ENCODE measurements at regions not wholly inside any gene's neighbourhood (a gene's known extent, or its start where the extent isn't known, plus 50 kb on each side); places are given as distances from the start of the nearest gene placed in this dataset.

DNA sequence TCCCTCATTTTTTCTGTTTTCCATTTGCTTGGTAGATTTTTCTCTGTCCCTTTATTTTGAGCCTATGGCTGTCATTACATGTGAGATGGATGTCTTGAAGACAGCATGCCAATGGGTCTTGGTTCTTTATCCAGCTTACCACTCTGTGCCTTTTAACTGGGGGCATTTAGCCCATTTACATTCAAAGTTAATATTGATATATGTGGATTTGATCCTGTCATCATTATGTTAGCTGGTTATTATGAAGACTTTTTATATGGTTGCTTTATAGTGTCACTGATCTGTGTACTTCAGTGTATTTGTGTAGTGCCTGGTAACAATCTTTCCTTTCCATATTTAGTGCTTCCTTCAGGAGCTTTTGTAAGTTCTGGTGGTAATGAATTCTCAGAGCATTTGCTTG, 89.3 kb upstream of the UNC5B start:
- H3K9me3 ChIP-seq (ENCODE audit: control insufficient read depth in 5 of 5, low read length in 5 of 5): peaks cover 0 to 21% (median 11%) of the 10 kb centered on the region in 5 donors
- H3K9ac ChIP-seq (ENCODE audit: low read length in 5 of 5): no peak overlapping the region
- H3K4me3 ChIP-seq (ENCODE audit: low read depth in 1 of 5, low read length in 5 of 5): no peak overlapping the region
- no peak overlapping the region for H3K27ac ChIP-seq (ENCODE audit: low read depth, low read length)
- no peaks in the 10 kb centered on the region for H3K36me3 ChIP-seq (ENCODE audit: control insufficient read depth in 5 of 5, insufficient read depth in 5 of 5, low read length in 5 of 5)
- H3K27me3 ChIP-seq (ENCODE audit: control insufficient read depth in 5 of 5, insufficient read depth in 4 of 5, low read length in 5 of 5): peaks cover 0 to 17% (median 6%) of the 10 kb centered on the region in 5 donors
- peaks cover 0 to 4% (median 0%) of the 10 kb centered on the region in 5 donors for H3K4me1 ChIP-seq (ENCODE audit: control insufficient read depth in 5 of 5, insufficient read depth in 5 of 5, low read length in 5 of 5)

GRCh38 chr10:71124921-71125748, 87.2 kb upstream of the UNC5B start:
- H3K27ac ChIP-seq (ENCODE audit: low read depth, low read length): no peak overlapping the region
- H3K4me1 ChIP-seq (ENCODE audit: control insufficient read depth in 5 of 5, insufficient read depth in 5 of 5, low read length in 5 of 5): peaks cover 0 to 12% (median 0%) of the 10 kb centered on the region in 5 donors
- no peak overlapping the region for H3K9ac ChIP-seq (ENCODE audit: low read length in 5 of 5)
- H3K36me3 ChIP-seq (ENCODE audit: control insufficient read depth in 5 of 5, insufficient read depth in 5 of 5, low read length in 5 of 5): no peaks in the 10 kb centered on the region
- peaks cover 0 to 17% (median 6%) of the 10 kb centered on the region in 5 donors for H3K27me3 ChIP-seq (ENCODE audit: control insufficient read depth in 5 of 5, insufficient read depth in 4 of 5, low read length in 5 of 5)
- peaks cover 0 to 11% (median 0%) of the 10 kb centered on the region in 5 donors for H3K9me3 ChIP-seq (ENCODE audit: control insufficient read depth in 5 of 5, low read length in 5 of 5)
- no peak overlapping the region for H3K4me3 ChIP-seq (ENCODE audit: low read depth in 1 of 5, low read length in 5 of 5)

DNA sequence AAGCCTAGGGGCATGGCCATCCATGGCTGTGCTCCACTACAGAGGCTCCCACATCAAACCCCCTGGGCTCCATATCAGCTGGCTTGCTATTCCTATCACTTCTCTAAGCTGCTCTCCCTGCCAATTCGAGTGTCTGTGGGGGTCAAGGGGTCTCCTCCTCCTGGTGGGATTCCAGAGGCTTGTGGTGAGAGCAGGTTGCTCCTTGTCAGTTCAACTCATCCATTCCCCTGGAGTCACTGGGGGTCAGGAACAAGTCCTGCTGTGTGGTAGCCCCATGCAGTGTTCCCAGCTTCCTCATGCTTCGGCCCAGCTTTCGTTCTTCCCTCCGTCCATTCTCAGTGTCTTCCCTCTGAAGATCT, 86.6 kb upstream of the UNC5B start:
- Histone ChIP-seq H3K4me1 (ENCODE audit: control insufficient read depth in 5 of 5, insufficient read depth in 5 of 5, low read length in 5 of 5) (peaks cover 0 to 12% (median 0%) of the 10 kb centered on the region in 5 donors), H3K9ac (ENCODE audit: low read length in 5 of 5) (no peak overlapping the region), H3K36me3 (ENCODE audit: control insufficient read depth in 5 of 5, insufficient read depth in 5 of 5, low read length in 5 of 5) (no peaks in the 10 kb centered on the region), H3K27ac (ENCODE audit: low read depth, low read length) (no peak overlapping the region), H3K9me3 (ENCODE audit: control insufficient read depth in 5 of 5, low read length in 5 of 5) (peaks cover 0 to 6% (median 0%) of the 10 kb centered on the region in 5 donors), H3K4me3 (ENCODE audit: low read depth in 1 of 5, low read length in 5 of 5) (no peak overlapping the region), H3K27me3 (ENCODE audit: control insufficient read depth in 5 of 5, insufficient read depth in 4 of 5, low read length in 5 of 5) (peaks cover 0 to 18% (median 6%) of the 10 kb centered on the region in 5 donors)

DNA sequence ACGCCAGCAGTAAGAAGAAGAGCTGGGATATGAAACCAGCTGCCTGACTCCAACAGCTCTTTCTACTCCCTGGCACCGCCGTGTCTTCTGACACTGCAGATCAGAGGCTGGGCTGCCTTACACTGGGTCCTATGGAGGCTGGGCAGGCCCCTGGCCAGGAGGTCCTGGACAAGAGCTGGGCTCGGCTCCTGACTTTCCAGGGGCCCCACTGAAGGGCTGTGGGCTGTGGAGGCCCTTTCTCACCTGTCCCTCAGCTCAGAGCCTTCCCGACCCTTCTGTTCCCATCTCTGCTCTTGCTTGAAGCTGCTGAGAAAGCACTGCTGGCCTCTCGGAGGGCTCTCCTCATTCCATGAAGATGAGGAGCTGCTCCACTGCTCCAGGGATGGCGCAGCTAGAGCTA, 85.9 kb upstream of the UNC5B start:
- Histone ChIP-seq H3K4me1 (ENCODE audit: control insufficient read depth in 5 of 5, insufficient read depth in 5 of 5, low read length in 5 of 5) (peaks cover 0 to 12% (median 0%) of the 10 kb centered on the region in 5 donors), H3K9ac (ENCODE audit: low read length in 5 of 5) (no peak overlapping the region), H3K9me3 (ENCODE audit: control insufficient read depth in 5 of 5, low read length in 5 of 5) (peaks cover 0 to 6% (median 0%) of the 10 kb centered on the region in 5 donors), H3K4me3 (ENCODE audit: low read depth in 1 of 5, low read length in 5 of 5) (no peak overlapping the region), H3K27ac (ENCODE audit: low read depth, low read length) (no peak overlapping the region), H3K36me3 (ENCODE audit: control insufficient read depth in 5 of 5, insufficient read depth in 5 of 5, low read length in 5 of 5) (no peaks in the 10 kb centered on the region), H3K27me3 (ENCODE audit: control insufficient read depth in 5 of 5, insufficient read depth in 4 of 5, low read length in 5 of 5) (peaks cover 0 to 21% (median 9%) of the 10 kb centered on the region in 5 donors)

- no peak overlapping the region for H3K27ac ChIP-seq (ENCODE audit: low read depth, low read length)
- peaks cover 0 to 26% (median 16%) of the 10 kb centered on the region in 5 donors for H3K27me3 ChIP-seq (ENCODE audit: control insufficient read depth in 5 of 5, insufficient read depth in 4 of 5, low read length in 5 of 5)
- no peaks in the 10 kb centered on the region for H3K36me3 ChIP-seq (ENCODE audit: control insufficient read depth in 5 of 5, insufficient read depth in 5 of 5, low read length in 5 of 5)
Measured at GRCh38 chr10:71127104-71127503, 85.3 kb upstream of the UNC5B start.

GRCh38 chr10:71127773-71128172, 84.6 kb upstream of the UNC5B start:
- no peak overlapping the region for H3K9ac ChIP-seq (ENCODE audit: low read length in 5 of 5)
- H3K36me3 ChIP-seq (ENCODE audit: control insufficient read depth in 5 of 5, insufficient read depth in 5 of 5, low read length in 5 of 5): no peaks in the 10 kb centered on the region
- peaks cover 0 to 32% (median 17%) of the 10 kb centered on the region in 5 donors for H3K27me3 ChIP-seq (ENCODE audit: control insufficient read depth in 5 of 5, insufficient read depth in 4 of 5, low read length in 5 of 5)
- peaks cover 0 to 6% (median 0%) of the 10 kb centered on the region in 5 donors for H3K9me3 ChIP-seq (ENCODE audit: control insufficient read depth in 5 of 5, low read length in 5 of 5)
- H3K27ac ChIP-seq (ENCODE audit: low read depth, low read length): no peak overlapping the region
- H3K4me1 ChIP-seq (ENCODE audit: control insufficient read depth in 5 of 5, insufficient read depth in 5 of 5, low read length in 5 of 5): peaks cover 0 to 12% (median 3%) of the 10 kb centered on the region in 5 donors
- H3K4me3 ChIP-seq (ENCODE audit: low read depth in 1 of 5, low read length in 5 of 5): no peak overlapping the region

More at GRCh38 chr10:71127104-71127503, 85.3 kb upstream of the UNC5B start:
- peaks cover 0 to 12% (median 0%) of the 10 kb centered on the region in 5 donors for H3K4me1 ChIP-seq (ENCODE audit: control insufficient read depth in 5 of 5, insufficient read depth in 5 of 5, low read length in 5 of 5)
- peaks cover 0 to 6% (median 0%) of the 10 kb centered on the region in 5 donors for H3K9me3 ChIP-seq (ENCODE audit: control insufficient read depth in 5 of 5, low read length in 5 of 5)
- no peak overlapping the region for H3K9ac ChIP-seq (ENCODE audit: low read length in 5 of 5)
- no peak overlapping the region for H3K4me3 ChIP-seq (ENCODE audit: low read depth in 1 of 5, low read length in 5 of 5)

- H3K27ac ChIP-seq (ENCODE audit: low read depth, low read length): no peak overlapping the region
- peaks cover 4 to 32% (median 17%) of the 10 kb centered on the region in 5 donors for H3K27me3 ChIP-seq (ENCODE audit: control insufficient read depth in 5 of 5, insufficient read depth in 4 of 5, low read length in 5 of 5)
- H3K36me3 ChIP-seq (ENCODE audit: control insufficient read depth in 5 of 5, insufficient read depth in 5 of 5, low read length in 5 of 5): no peaks in the 10 kb centered on the region
- no peak overlapping the region for H3K9ac ChIP-seq (ENCODE audit: low read length in 5 of 5)
- H3K4me1 ChIP-seq (ENCODE audit: control insufficient read depth in 5 of 5, insufficient read depth in 5 of 5, low read length in 5 of 5): peaks cover 0 to 12% (median 3%) of the 10 kb centered on the region in 5 donors
- no peak overlapping the region for H3K4me3 ChIP-seq (ENCODE audit: low read depth in 1 of 5, low read length in 5 of 5)
- no peaks in the 10 kb centered on the region for H3K9me3 ChIP-seq (ENCODE audit: control insufficient read depth in 5 of 5, low read length in 5 of 5)
Measured at GRCh38 chr10:71128311-71128980, 83.9 kb upstream of the UNC5B start.

DNA sequence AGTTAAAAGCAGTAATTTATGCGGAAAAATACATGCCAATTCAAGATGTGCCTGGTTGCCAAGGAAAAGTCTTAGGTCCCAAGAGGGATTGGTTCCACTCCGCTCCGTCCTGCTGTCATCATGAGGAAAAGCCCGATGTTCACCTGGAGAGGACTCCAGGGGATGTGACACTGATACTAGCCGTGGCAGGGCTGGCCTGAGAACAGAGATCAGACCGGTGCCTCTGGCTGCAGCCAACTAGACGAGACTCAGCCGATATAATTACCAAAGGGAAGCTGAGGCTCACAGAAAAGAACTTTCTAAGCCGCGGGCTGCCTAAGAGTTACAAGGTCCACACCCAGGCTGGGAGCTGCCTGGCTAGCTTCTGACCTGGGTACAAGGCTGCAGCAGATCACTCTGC, 81.3 kb upstream of the UNC5B start:
- no peak overlapping the region for H3K9ac ChIP-seq (ENCODE audit: low read length in 5 of 5)

DNA sequence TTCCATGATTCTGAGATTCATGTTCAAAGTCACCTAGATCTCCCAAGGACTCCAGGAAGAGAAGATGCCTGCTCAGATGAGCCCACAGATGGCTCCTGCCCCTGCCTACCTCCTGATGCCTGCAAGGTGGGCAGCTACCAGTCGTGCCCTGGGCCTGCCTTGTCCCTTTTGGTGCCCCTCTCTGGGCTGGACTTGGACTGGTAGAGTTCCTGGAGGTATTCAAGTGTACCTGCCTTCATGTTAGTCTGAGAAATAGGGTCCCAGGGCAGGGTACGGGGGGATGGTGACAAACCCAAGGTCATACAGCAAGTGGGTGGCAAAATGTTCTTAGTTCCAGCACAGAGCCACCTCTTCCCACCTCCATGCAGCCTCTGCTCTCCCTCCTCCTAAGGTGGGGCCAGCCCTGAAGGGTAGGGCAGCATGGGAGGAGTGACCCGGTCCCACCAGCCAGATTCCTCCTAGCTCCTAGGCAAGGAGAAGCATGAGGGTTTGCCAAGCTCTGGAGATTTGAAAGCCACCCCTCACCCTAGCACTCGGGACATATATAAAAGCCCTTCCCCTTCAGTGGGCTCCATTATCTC, 80.8 kb upstream of the UNC5B start:
- H3K4me1 ChIP-seq (ENCODE audit: control insufficient read depth in 5 of 5, insufficient read depth in 5 of 5, low read length in 5 of 5): peaks cover 0 to 12% (median 3%) of the 10 kb centered on the region in 5 donors
- H3K27ac ChIP-seq (ENCODE audit: low read depth, low read length): no peak overlapping the region
- H3K9me3 ChIP-seq (ENCODE audit: control insufficient read depth in 5 of 5, low read length in 5 of 5): no peaks in the 10 kb centered on the region
- no peak overlapping the region for H3K4me3 ChIP-seq (ENCODE audit: low read depth in 1 of 5, low read length in 5 of 5)
- no peak overlapping the region for H3K9ac ChIP-seq (ENCODE audit: low read length in 5 of 5)
- H3K36me3 ChIP-seq (ENCODE audit: control insufficient read depth in 5 of 5, insufficient read depth in 5 of 5, low read length in 5 of 5): no peaks in the 10 kb centered on the region
- H3K27me3 ChIP-seq (ENCODE audit: control insufficient read depth in 5 of 5, insufficient read depth in 4 of 5, low read length in 5 of 5): peaks cover 4 to 23% (median 17%) of the 10 kb centered on the region in 5 donors

More for the DNA sequence above, 81.3 kb upstream of the UNC5B start:
- Histone ChIP-seq H3K4me1 (ENCODE audit: control insufficient read depth in 5 of 5, insufficient read depth in 5 of 5, low read length in 5 of 5) (peaks cover 0 to 12% (median 3%) of the 10 kb centered on the region in 5 donors), H3K9me3 (ENCODE audit: control insufficient read depth in 5 of 5, low read length in 5 of 5) (no peaks in the 10 kb centered on the region), H3K27me3 (ENCODE audit: control insufficient read depth in 5 of 5, insufficient read depth in 4 of 5, low read length in 5 of 5) (peaks cover 8 to 21% (median 15%) of the 10 kb centered on the region in 5 donors), H3K27ac (ENCODE audit: low read depth, low read length) (no peak overlapping the region), H3K36me3 (ENCODE audit: control insufficient read depth in 5 of 5, insufficient read depth in 5 of 5, low read length in 5 of 5) (no peaks in the 10 kb centered on the region), H3K4me3 (ENCODE audit: low read depth in 1 of 5, low read length in 5 of 5) (no peak overlapping the region)
